GM18505 (cell line): ENCODE measurements at regions not wholly inside any gene's neighbourhood (a gene's known extent, or its start where the extent isn't known, plus 50 kb on each side); places are given as distances from the start of the nearest gene placed in this dataset.

Experiments used
- ATAC-seq: cut with Tn5 transposase; IDR thresholded peaks from one replicate; pipeline ENCODE4 v1.9.1; 2021; ENCODE audit not compliant: unreplicated experiment
- POLR2A ChIP-seq: IDR thresholded peaks from 4 replicates; pipeline ENCODE4 v1.6.1; 2011; ENCODE audit warnings: borderline replicate concordance; ENCODE audit not compliant: insufficient read depth, insufficient read length; ENCODE audit errors: extremely low read depth

- ATAC-seq, result no peak
- no peak for TF ChIP-seq POLR2A
Measured at GRCh38 chr1:222452031-222452430, 95.9 kb downstream of the HHIPL2 start.

GRCh38 chr1:222443566-222443965 lies 104.3 kb downstream of the HHIPL2 start:
- no peak for ATAC-seq
- no peak for TF ChIP-seq POLR2A

- ATAC-seq, result no peak
Measured at GRCh38 chr1:222441066-222441465, 106.8 kb downstream of the HHIPL2 start.

DNA sequence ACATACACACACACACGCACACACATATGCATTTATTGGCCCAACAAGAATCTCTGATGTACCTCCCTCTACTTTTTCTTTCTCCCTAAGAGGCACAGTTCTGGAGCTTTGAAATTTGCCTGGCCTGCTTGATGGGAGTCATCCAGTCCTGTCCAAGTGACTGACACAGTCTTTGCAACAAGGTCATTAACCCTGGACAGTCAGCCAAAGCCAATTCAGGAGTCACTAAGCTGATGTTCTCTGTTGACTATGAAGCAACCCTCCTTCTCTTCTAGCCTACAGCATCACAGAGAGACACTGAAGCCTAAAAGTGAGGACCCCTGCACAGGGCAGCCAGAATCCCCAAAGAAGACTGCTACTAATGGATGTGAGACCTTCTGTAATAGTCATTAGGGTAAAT lies 123.1 kb downstream of the HHIPL2 start:
- ATAC-seq, result no peak
- TF ChIP-seq POLR2A, result no peak

More at GRCh38 chr1:222441066-222441465, 106.8 kb downstream of the HHIPL2 start:
- no peak for TF ChIP-seq POLR2A

GRCh38 chr1:222421380-222421779 lies 126.5 kb downstream of the HHIPL2 start:
- TF ChIP-seq POLR2A, result no peak
- no peak for ATAC-seq

- no peak for TF ChIP-seq POLR2A
- no peak for ATAC-seq
Measured at GRCh38 chr1:222420633-222421032, 127.3 kb downstream of the HHIPL2 start.

DNA sequence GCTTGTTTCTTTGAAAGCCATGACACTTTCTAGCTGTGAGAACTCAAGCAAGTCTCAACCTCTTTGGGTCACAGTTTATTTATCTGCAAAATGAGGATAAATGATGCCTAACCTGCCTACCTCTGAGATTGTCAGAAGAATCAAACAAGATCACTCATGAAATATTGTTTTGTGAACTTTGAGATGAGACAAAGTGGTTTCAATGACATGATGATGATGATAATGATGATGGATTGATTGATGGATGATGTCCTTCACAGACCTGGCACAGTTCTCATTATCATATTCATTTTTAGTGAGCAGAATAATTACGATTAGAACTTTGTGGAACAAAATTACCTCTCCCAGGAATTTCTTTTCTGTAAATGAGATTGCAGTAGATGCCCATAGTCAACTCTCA lies 129.2 kb downstream of the HHIPL2 start:
- TF ChIP-seq POLR2A, result no peak
- ATAC-seq, result no peak

- TF ChIP-seq POLR2A, result no peak
- ATAC-seq, result no peak
Measured at GRCh38 chr1:222417264-222417663, 130.6 kb downstream of the HHIPL2 start.

DNA sequence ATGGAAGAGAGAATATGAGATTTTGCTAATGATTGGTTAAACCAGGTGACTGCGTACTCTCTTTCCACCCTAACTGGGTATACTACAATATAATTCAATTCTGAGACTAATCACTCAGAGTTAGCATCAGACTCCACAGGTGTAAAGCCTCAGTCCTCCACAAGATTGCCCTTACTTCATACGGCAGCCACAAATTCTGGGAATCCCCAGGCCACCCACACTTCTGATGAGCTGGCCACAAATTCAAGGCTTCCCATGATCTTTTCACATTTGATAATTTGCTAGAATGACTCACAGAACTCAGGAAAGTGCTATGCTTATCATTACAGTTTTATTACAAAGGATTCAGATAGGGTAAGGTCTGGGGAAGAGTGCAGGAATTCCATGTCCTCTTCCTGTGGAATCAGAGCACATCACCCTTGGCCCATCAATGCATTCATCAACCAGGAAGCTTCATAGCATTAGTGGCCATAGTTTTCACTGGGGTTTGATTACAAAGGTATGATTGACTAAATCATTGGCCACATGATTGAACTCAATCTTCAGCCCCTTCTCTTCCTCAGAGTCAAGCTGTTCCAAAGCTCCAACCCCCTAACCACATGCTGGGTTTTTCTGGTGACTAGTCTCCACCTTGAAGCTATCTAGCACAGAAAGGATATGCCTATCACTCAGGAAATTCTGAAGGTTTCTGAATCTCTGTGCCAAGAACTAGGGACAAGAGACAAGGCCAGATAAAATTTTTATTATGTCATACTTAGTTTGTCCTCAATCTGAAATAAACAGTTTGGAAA lies 131.7 kb downstream of the HHIPL2 start:
- no peak for TF ChIP-seq POLR2A
- ATAC-seq, result no peak

- TF ChIP-seq POLR2A, result no peak
- ATAC-seq, result no peak
Measured at GRCh38 chr1:222415441-222415840, 132.5 kb downstream of the HHIPL2 start.

DNA sequence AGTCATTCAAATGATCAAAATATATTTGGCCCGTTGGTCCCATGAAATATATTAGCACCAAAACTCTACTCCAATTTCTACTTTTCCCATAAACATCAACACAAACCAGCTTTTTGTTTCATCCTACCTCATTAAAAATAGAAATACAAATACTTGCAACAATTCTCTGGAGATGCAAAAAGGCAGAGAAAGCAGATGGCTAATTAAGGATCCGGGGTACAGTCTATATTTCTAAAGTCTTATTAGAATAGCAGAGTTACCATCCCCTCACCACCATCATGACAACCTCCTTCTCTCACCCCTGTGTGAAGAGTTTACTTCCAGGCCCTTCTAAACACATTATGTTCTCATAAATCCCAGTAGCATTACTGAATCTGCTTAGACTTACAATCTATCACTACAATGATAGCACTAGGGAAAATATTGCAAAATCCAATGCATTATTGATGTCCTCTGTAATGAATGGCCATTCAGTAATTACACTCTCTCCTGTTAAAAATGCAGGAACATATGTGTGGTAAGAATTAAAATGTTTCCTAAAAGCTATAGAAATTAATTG lies 133.8 kb downstream of the HHIPL2 start:
- ATAC-seq, result no peak
- TF ChIP-seq POLR2A, result no peak

- TF ChIP-seq POLR2A, result no peak
- no peak for ATAC-seq
Measured at GRCh38 chr1:222413436-222413835, 134.5 kb downstream of the HHIPL2 start.

DNA sequence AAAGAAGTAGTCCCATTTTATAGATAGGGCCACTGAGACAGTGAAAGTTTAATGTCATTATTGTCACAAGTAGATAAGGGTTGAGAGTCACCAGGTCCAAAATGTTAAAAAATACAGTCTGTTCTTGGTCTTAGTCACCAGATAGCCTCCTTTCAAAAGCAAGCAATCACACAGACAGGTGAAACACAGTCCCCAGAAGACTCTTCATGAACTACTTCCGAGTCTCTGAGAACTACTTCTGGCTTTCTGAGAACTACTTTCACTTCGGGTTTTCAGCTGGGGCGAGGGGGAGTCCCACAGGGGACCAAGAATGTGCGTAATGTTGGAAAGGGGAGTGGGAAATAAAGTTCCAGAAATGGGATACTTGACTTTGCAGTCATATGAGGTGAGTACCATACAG lies 143.2 kb downstream of the HHIPL2 start:
- TF ChIP-seq POLR2A, result no peak
- no peak for ATAC-seq

DNA sequence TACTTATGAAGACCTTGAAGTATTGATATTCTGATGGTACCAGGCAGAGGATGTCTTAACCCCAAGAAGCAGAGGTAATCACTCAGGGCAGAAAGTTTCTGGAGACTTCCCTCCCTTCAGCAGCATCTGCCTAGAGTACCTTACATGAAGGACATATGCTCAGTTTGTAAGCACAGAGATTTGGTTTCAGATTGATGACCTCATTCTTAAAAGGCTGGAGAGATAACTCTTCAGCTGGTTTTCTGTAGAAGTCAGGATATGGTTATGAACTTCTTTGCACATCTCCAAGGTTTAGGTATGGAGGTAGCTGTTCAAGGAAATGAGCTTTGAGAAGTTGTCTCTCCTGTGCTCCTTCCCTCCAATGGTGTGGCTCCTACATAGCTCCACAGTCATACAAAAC lies 148.7 kb downstream of the HHIPL2 start:
- ATAC-seq, result no peak
- TF ChIP-seq POLR2A, result no peak
